Midbrain (tissue), 1 donor: ENCODE measurements at regions not wholly inside any gene's neighbourhood (a gene's known extent, or its start where the extent isn't known, plus 50 kb on each side); places are given as distances from the start of the nearest gene placed in this dataset.

Experiments used
- DNase-seq: peaks from one replicate; lab custom pipeline; 2025; lab: John Stamatoyannopoulos, UW

- no peak for DNase-seq
Observed at GRCh38 chr2:133839677-133840076, 271.4 kb upstream of the NCKAP5 start.

GRCh38 chr2:133840761-133841160 lies 272.5 kb upstream of the NCKAP5 start:
- DNase-seq = no peak

- no peak for DNase-seq
Observed at GRCh38 chr2:133841900-133842299, 273.6 kb upstream of the NCKAP5 start.

- DNase-seq = no peak
Observed at GRCh38 chr2:133842446-133842845, 274.2 kb upstream of the NCKAP5 start.

GRCh38 chr2:133843091-133843490 lies 274.8 kb upstream of the NCKAP5 start:
- no peak for DNase-seq

GRCh38 chr2:133843551-133843950 lies 275.3 kb upstream of the NCKAP5 start:
- no peak for DNase-seq

- peak; percentile 76 for DNase-seq
Observed at GRCh38 chr2:133844214-133844892, 276.1 kb upstream of the NCKAP5 start.

GRCh38 chr2:133846476-133846875 lies 278.2 kb upstream of the NCKAP5 start:
- no peak for DNase-seq

- DNase-seq = no peak
Observed at GRCh38 chr2:133847591-133847990, 279.3 kb upstream of the NCKAP5 start.

GRCh38 chr2:133848111-133848649 lies 279.9 kb upstream of the NCKAP5 start:
- DNase-seq = no peak

GRCh38 chr2:133849341-133849740 lies 281.1 kb upstream of the NCKAP5 start:
- no peak for DNase-seq

GRCh38 chr2:133854603-133855200 lies 286.4 kb upstream of the NCKAP5 start:
- DNase-seq = no peak

GRCh38 chr2:133855526-133855925 lies 287.3 kb upstream of the NCKAP5 start:
- DNase-seq = no peak

GRCh38 chr2:133856678-133857077 lies 288.4 kb upstream of the NCKAP5 start:
- no peak for DNase-seq

- DNase-seq = no peak
Observed at GRCh38 chr2:133859578-133859977, 291.3 kb upstream of the NCKAP5 start.

GRCh38 chr2:133862400-133862977 lies 294.2 kb upstream of the NCKAP5 start:
- no peak for DNase-seq

GRCh38 chr2:133863106-133863800 lies 295.0 kb upstream of the NCKAP5 start:
- no peak for DNase-seq

GRCh38 chr2:133865141-133865540 lies 296.9 kb upstream of the NCKAP5 start:
- DNase-seq = no peak

- DNase-seq = no peak
Observed at GRCh38 chr2:133867166-133867565, 298.9 kb upstream of the NCKAP5 start.

- no peak for DNase-seq
Observed at GRCh38 chr2:133871545-133872209, 303.4 kb upstream of the NCKAP5 start.

- DNase-seq = no peak
Observed at GRCh38 chr2:133878326-133878725, 310.1 kb upstream of the NCKAP5 start.

GRCh38 chr2:133879703-133880102 lies 311.4 kb upstream of the NCKAP5 start:
- DNase-seq = no peak
